ENCODE measurements at regions not wholly inside any gene's neighbourhood (a gene's known extent, or its start where the extent isn't known, plus 50 kb on each side); places are given as distances from the start of the nearest gene placed in this dataset.

DNA sequence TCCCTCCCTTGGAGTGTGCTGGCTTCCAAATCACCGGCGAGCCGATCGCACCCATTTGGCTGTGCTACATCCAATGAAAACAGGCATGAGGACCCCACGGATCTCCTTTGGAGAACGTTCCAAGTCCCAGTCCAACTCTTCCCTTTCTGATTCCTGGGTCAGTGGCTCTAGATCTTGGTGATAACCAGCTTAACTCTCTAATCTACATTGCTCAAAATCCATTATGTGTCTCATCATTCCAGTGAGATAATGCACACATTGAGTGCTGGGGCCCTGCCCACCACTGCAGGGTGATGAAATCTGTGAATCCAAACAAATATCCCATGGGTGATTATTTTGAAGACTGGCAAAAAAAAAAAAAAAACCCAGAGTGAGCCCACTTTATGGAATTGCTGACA is 232.7 kb upstream of the COPS8 start:
- no peak for TF ChIP-seq POLR2A (IDR thresholded peaks at IDR 0.05)
- no peak for TF ChIP-seq CTCF (IDR thresholded peaks at IDR 0.05)
- no peak for TF ChIP-seq POLR2AphosphoS5 (IDR thresholded peaks at IDR 0.05)
